Testis (tissue), 2 donors: ENCODE measurements at regions not wholly inside any gene's neighbourhood (a gene's known extent, or its start where the extent isn't known, plus 50 kb on each side); places are given as distances from the start of the nearest gene placed in this dataset.

Experiments used
- DNase-seq: peaks from one replicate; pipeline ENCODE4 v3.0.0-alpha.2; 2019
- H3K27ac ChIP-seq, 2 donors: fragments of 200-600 bp; sonication (generic); one replicate each; pipeline ENCODE4 v1.5.1; 2019
- H3K27me3 ChIP-seq: fragments of 200-600 bp; sonication (generic); one replicate; pipeline ENCODE4 v1.5.1; 2019
- H3K36me3 ChIP-seq: fragments of 200-600 bp; sonication (generic); one replicate; pipeline ENCODE4 v1.5.1; 2017; ENCODE audit warnings: low read depth; ENCODE audit errors: missing control alignments
- H3K4me1 ChIP-seq: fragments of 200-600 bp; sonication (generic); one replicate; pipeline ENCODE4 v1.5.1; 2019
- H3K4me3 ChIP-seq, 2 donors: fragments of 200-600 bp; sonication (generic); one replicate each; pipeline ENCODE4 v1.5.1; 2017 to 2019
- H3K9me3 ChIP-seq: fragments of 200-600 bp; sonication (generic); one replicate; pipeline ENCODE4 v1.5.1; 2017
- CTCF ChIP-seq, 3 experiments: fragments of 450-650 bp in 2 of 3; fragments of 200-600 bp in 1 of 3; sonication (generic) in 1 of 3; IDR thresholded peaks; one replicate each; pipeline ENCODE4 v1.5.1; 2016 to 2019; ENCODE audit warnings: antibody characterized with exemption in 3 of 3, mild to moderate bottlenecking in 2 of 3, moderate library complexity in 1 of 3
- POLR2A ChIP-seq: fragments of 450-650 bp; IDR thresholded peaks from one replicate; pipeline ENCODE4 v1.6.1; 2017; ENCODE audit warnings: antibody characterized with exemption, mild to moderate bottlenecking, moderate library complexity
- WGBS, 2 donors: methylation state at CpG; one replicate each; pipeline ENCODE4 v1.1.5; 2018; 5-methylcytosine and 5-hydroxymethylcytosine counted together
- intact Hi-C: fragments of 100-400 bp; cut with DNase I; formaldehyde crosslinking; loops from one replicate; pipeline ENCODE4 v1.15.1; 2023; ENCODE audit warnings: low total_unique reads

GRCh38 chr10:65030263-65030662, 1509.1 kb downstream of the REEP3 start:
- H3K27ac ChIP-seq: no peak overlapping the region
- no peak overlapping the region for H3K4me3 ChIP-seq
- DNase-seq: no peak
- no peaks in the 10 kb centered on the region for H3K4me1 ChIP-seq
- intact Hi-C loops: no loop called here
- H3K27me3 ChIP-seq: no peaks in the 10 kb centered on the region
- H3K36me3 ChIP-seq: no peaks in the 10 kb centered on the region
- H3K9me3 ChIP-seq: no peaks in the 10 kb centered on the region
- TF ChIP-seq POLR2A: no peak
- TF ChIP-seq CTCF (IDR thresholded peaks at IDR 0.05): no peak

GRCh38 chr10:65032867-65033769, 1511.9 kb downstream of the REEP3 start:
- no peaks in the 10 kb centered on the region for H3K27me3 ChIP-seq
- H3K36me3 ChIP-seq: no peaks in the 10 kb centered on the region
- DNase-seq: no peak
- intact Hi-C loops: no loop called here
- no peak overlapping the region for H3K4me3 ChIP-seq
- no peaks in the 10 kb centered on the region for H3K9me3 ChIP-seq
- no peak for TF ChIP-seq POLR2A
- TF ChIP-seq CTCF (IDR thresholded peaks at IDR 0.05): no peak
- no peaks in the 10 kb centered on the region for H3K4me1 ChIP-seq
- no peak overlapping the region for H3K27ac ChIP-seq
- WGBS, 2 donors: 53 to 54% methylated on average over 4 of the region's 4 CpGs

- H3K4me1 ChIP-seq: no peaks in the 10 kb centered on the region
- WGBS, 2 donors: 86 to 90% methylated on average over 3 to 4 of the region's 4 CpGs
These were observed 1512.8 kb downstream of the REEP3 start for GRCh38 chr10:65033957-65034356.

GRCh38 chr10:65040796-65041195, 1519.6 kb downstream of the REEP3 start:
- Histone ChIP-seq H3K4me3 (no peak overlapping the region), H3K27me3 (no peaks in the 10 kb centered on the region), H3K36me3 (no peaks in the 10 kb centered on the region), H3K27ac (no peak overlapping the region), H3K9me3 (no peaks in the 10 kb centered on the region), H3K4me1 (no peaks in the 10 kb centered on the region)
- DNase-seq: no peak
- no peak for TF ChIP-seq POLR2A
- intact Hi-C loops: no loop called here

More at GRCh38 chr10:65033957-65034356, 1512.8 kb downstream of the REEP3 start:
- H3K36me3 ChIP-seq: no peaks in the 10 kb centered on the region
- H3K4me3 ChIP-seq: no peak overlapping the region
- no peaks in the 10 kb centered on the region for H3K9me3 ChIP-seq
- no peak overlapping the region for H3K27ac ChIP-seq
- DNase-seq: no peak
- intact Hi-C loops: no loop called here
- TF ChIP-seq CTCF (IDR thresholded peaks at IDR 0.05): no peak
- TF ChIP-seq POLR2A: no peak
- no peaks in the 10 kb centered on the region for H3K27me3 ChIP-seq

GRCh38 chr10:65041307-65041706, 1520.1 kb downstream of the REEP3 start:
- TF ChIP-seq CTCF (IDR thresholded peaks at IDR 0.05): no peak
- no peak for TF ChIP-seq POLR2A
- Histone ChIP-seq H3K27me3 (no peaks in the 10 kb centered on the region), H3K36me3 (no peaks in the 10 kb centered on the region), H3K9me3 (no peaks in the 10 kb centered on the region), H3K4me1 (no peaks in the 10 kb centered on the region), H3K27ac (no peak overlapping the region), H3K4me3 (no peak overlapping the region)
- no peak for DNase-seq
- intact Hi-C loops: no loop called here
- 85 to 86% methylated on average over 1 of the region's 1 CpG for WGBS, 2 donors
